HG03066 (cell line): ENCODE measurements at regions not wholly inside any gene's neighbourhood (a gene's known extent, or its start where the extent isn't known, plus 50 kb on each side); places are given as distances from the start of the nearest gene placed in this dataset.
"Not testable (repeated sequence)": the region's sequence is repeated elsewhere in the genome, so short reads cannot be mapped to it uniquely, and the experiment has no call there.

ENCODE experiments used
- ATAC-seq: cut with Tn5 transposase; IDR thresholded peaks from one replicate; pipeline ENCODE4 v1.9.1; 2021; ENCODE audit warnings: low read depth; ENCODE audit not compliant: unreplicated experiment

GRCh38 chr2:150689590-150689989 is 202.1 kb upstream of the RND3 start:
- ATAC-seq = no peak

- ATAC-seq = no peak
Measured at GRCh38 chr2:150688016-150688415, 200.5 kb upstream of the RND3 start.

- ATAC-seq = no peak
Measured at GRCh38 chr2:150686391-150686790, 198.9 kb upstream of the RND3 start.

GRCh38 chr2:150681120-150681804 is 193.8 kb upstream of the RND3 start:
- no peak for ATAC-seq

- no peak for ATAC-seq
Measured at GRCh38 chr2:150679456-150680120, 192.1 kb upstream of the RND3 start.

GRCh38 chr2:150677551-150677950 is 190.1 kb upstream of the RND3 start:
- no peak for ATAC-seq

- ATAC-seq = no peak
Measured at GRCh38 chr2:150676747-150677383, 189.4 kb upstream of the RND3 start.

GRCh38 chr2:150675807-150676206 is 188.3 kb upstream of the RND3 start:
- ATAC-seq = no peak

- ATAC-seq = no peak
Measured at GRCh38 chr2:150674283-150674682, 186.8 kb upstream of the RND3 start.

- ATAC-seq = no peak
Measured at GRCh38 chr2:150672311-150672710, 184.8 kb upstream of the RND3 start.

GRCh38 chr2:150669492-150669891 is 182.0 kb upstream of the RND3 start:
- ATAC-seq = no peak

- not testable (repeated sequence) for ATAC-seq
Measured at GRCh38 chr2:150667039-150667438, 179.6 kb upstream of the RND3 start.

- no peak for ATAC-seq
Measured at GRCh38 chr2:150663143-150663542, 175.7 kb upstream of the RND3 start.

- no peak for ATAC-seq
Measured at GRCh38 chr2:150656002-150656401, 168.5 kb upstream of the RND3 start.

GRCh38 chr2:150653351-150653750 is 165.9 kb upstream of the RND3 start:
- ATAC-seq = no peak

- ATAC-seq = no peak
Measured at GRCh38 chr2:150647943-150648342, 160.5 kb upstream of the RND3 start.

- ATAC-seq = no peak
Measured at GRCh38 chr2:150646746-150647145, 159.3 kb upstream of the RND3 start.

- no peak for ATAC-seq
Measured at GRCh38 chr2:150644298-150645067, 157.0 kb upstream of the RND3 start.

- no peak for ATAC-seq
Measured at GRCh38 chr2:150643114-150643725, 155.8 kb upstream of the RND3 start.

- ATAC-seq = no peak
Measured at GRCh38 chr2:150640039-150640438, 152.6 kb upstream of the RND3 start.

GRCh38 chr2:150639383-150639782 is 151.9 kb upstream of the RND3 start:
- no peak for ATAC-seq
